DND-41 (cell line): ENCODE measurements at regions not wholly inside any gene's neighbourhood (a gene's known extent, or its start where the extent isn't known, plus 50 kb on each side); places are given as distances from the start of the nearest gene placed in this dataset.

ENCODE experiments used
- ATAC-seq: fragments of 200-7000 bp; cut with Tn5 transposase; 3 replicates; pipeline ENCODE4 v1.9.1; 2021; ENCODE audit warnings: low read depth; ENCODE audit not compliant: insufficient read depth
- DNase-seq: peaks from one replicate; pipeline ENCODE4 v3.0.0-alpha.2; 2020
- H2AFZ ChIP-seq: 2 replicates; pipeline ENCODE4 v1.6.0; 2012; ENCODE audit warnings: low read depth, low read length
- H3K27ac ChIP-seq: 2 replicates; pipeline ENCODE4 v1.5.1; 2012; ENCODE audit warnings: low read length, inconsistent platforms
- H3K27me3 ChIP-seq: fragments of 200-600 bp; sonication (generic); 2 replicates; pipeline ENCODE4 v1.6.0; 2012; ENCODE audit warnings: low read length, mild to moderate bottlenecking, inconsistent platforms; ENCODE audit not compliant: insufficient read depth, poor library complexity
- H3K36me3 ChIP-seq: 2 replicates; pipeline ENCODE4 v1.5.1; 2012; ENCODE audit warnings: low read length, inconsistent platforms; ENCODE audit not compliant: insufficient read depth
- H3K4me1 ChIP-seq: 2 replicates; pipeline ENCODE4 v1.5.1; 2012; ENCODE audit warnings: mild to moderate bottlenecking, low read length; ENCODE audit not compliant: insufficient read depth
- H3K4me2 ChIP-seq: 2 replicates; pipeline ENCODE4 v1.6.0; 2012; ENCODE audit warnings: mild to moderate bottlenecking, moderate library complexity, low read length, inconsistent platforms; ENCODE audit not compliant: insufficient read depth
- H3K4me3 ChIP-seq, 2 experiments: fragments of 200-600 bp in 1 of 2; shearing (Covaris generic) in 1 of 2; 2 replicates each; pipeline ENCODE4 v1.5.1; 2012 to 2016; ENCODE audit warnings: inconsistent platforms in 2 of 2, low read length in 2 of 2, mild to moderate bottlenecking in 2 of 2, low read depth in 1 of 2, moderate library complexity in 1 of 2
- H3K79me2 ChIP-seq: 2 replicates; pipeline ENCODE4 v1.6.0; 2012; ENCODE audit warnings: low read length, inconsistent platforms; ENCODE audit not compliant: insufficient read depth
- H3K9ac ChIP-seq: 2 replicates; pipeline ENCODE4 v1.6.0; 2012; ENCODE audit warnings: low read depth, mild to moderate bottlenecking, inconsistent platforms, low read length, moderate library complexity
- H3K9me3 ChIP-seq: 2 replicates; pipeline ENCODE4 v1.5.1; 2012; ENCODE audit warnings: low read length, moderate library complexity, mild to moderate bottlenecking, inconsistent platforms; ENCODE audit not compliant: insufficient read depth, severe bottlenecking
- H4K20me1 ChIP-seq: 2 replicates; pipeline ENCODE4 v1.6.0; 2012; ENCODE audit warnings: low read length; ENCODE audit not compliant: insufficient read depth
- EZH2 ChIP-seq: IDR thresholded peaks from 3 replicates; pipeline ENCODE4 v1.6.1; 2012; ENCODE audit warnings: borderline replicate concordance, low read depth, mild to moderate bottlenecking, moderate library complexity, low read length, inconsistent platforms; ENCODE audit not compliant: severe bottlenecking
- TF ChIP-seq, protein P1 (sequence below): IDR thresholded peaks from 2 replicates; pipeline ENCODE4 v1.5.1; 2012; ENCODE audit warnings: borderline replicate concordance, low read length, moderate library complexity, mild to moderate bottlenecking; ENCODE audit not compliant: poor library complexity, severe bottlenecking; ENCODE audit errors: extremely low read depth

DNA sequence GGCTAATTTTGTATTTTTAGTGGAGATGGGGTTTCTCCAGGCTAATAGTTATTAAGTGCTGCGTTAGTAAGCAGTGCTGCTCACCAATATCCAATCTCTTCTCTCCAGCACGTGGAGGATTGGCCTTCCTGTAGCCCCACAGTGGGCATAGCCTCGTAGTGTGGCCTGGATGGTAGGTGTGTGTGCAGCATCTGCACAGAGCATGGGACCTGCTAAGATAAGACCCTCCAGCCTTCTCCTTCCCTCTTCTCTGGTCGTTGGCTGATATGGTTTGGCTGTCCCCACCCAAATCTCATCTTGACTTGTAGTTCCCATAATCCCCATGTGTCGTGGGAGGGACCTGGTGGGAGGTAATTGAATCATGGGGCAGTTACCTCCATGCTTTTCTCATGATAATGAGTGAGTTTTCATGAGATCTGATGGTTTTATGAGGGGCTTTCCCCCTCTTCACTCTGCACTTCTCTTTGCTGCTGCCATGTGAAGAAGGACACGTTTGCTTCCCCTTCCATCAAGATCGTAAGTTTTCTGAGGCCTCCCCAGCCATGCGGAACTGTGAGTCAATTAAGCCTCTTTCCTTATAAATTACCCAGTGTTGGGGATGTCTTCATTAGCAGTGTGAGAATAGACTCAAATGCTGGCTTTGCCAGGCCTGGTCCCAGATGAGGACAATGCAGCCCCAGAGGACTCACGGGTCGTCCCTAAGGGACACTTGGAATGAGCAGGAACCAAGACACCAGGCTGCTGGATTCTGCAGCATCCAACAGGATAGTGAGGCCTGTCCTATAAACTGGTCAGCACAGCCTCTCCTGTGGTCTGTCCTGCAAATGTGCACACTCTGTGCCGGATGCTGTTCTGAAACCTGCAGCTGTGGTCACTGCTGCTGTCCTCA, 63.4 kb upstream of the AFDN start:
- ATAC-seq (no peak), DNase-seq (no peak)
- Histone ChIP-seq H3K4me3 (no peak overlapping the region), H3K4me2 (no peak overlapping the region), H3K27ac (no peak overlapping the region), H3K4me1 (no peaks in the 10 kb centered on the region), H3K79me2 (no peaks in the 10 kb centered on the region), H3K27me3 (no peaks in the 10 kb centered on the region), H2AFZ (no peak overlapping the region), H3K9ac (no peak overlapping the region), H3K36me3 (no peaks in the 10 kb centered on the region), H4K20me1 (no peaks in the 10 kb centered on the region), H3K9me3 (no peaks in the 10 kb centered on the region)
- TF ChIP-seq, protein P1, sequence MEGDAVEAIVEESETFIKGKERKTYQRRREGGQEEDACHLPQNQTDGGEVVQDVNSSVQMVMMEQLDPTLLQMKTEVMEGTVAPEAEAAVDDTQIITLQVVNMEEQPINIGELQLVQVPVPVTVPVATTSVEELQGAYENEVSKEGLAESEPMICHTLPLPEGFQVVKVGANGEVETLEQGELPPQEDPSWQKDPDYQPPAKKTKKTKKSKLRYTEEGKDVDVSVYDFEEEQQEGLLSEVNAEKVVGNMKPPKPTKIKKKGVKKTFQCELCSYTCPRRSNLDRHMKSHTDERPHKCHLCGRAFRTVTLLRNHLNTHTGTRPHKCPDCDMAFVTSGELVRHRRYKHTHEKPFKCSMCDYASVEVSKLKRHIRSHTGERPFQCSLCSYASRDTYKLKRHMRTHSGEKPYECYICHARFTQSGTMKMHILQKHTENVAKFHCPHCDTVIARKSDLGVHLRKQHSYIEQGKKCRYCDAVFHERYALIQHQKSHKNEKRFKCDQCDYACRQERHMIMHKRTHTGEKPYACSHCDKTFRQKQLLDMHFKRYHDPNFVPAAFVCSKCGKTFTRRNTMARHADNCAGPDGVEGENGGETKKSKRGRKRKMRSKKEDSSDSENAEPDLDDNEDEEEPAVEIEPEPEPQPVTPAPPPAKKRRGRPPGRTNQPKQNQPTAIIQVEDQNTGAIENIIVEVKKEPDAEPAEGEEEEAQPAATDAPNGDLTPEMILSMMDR, result no peak
- no peak for TF ChIP-seq EZH2

DNA sequence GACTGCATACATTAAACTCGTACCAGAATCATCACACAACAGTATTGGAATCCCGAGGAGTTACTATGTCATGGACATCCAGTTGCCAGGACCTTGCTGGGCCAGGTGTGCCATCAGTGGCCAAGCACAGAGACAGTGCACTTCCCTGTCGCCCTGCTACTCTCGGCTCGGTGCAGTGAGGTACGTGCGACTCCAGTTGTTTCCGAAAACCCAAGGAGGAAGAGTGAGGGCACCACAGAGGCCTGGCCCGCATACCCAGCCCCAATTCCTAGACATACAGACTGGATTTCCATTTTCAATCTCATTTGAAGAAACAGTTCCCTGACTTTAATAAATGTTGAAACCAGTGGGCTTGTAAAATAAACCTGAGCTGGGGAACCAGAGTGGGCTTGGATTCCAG, 62.5 kb upstream of the AFDN start:
- no peaks in the 10 kb centered on the region for H3K27me3 ChIP-seq
- H2AFZ ChIP-seq, result no peak overlapping the region
- no peaks in the 10 kb centered on the region for H3K36me3 ChIP-seq
- no peaks in the 10 kb centered on the region for H3K9me3 ChIP-seq
- no peak overlapping the region for H3K27ac ChIP-seq
- H3K4me2 ChIP-seq, result no peak overlapping the region
- no peak for DNase-seq
- TF ChIP-seq EZH2, result no peak
- TF ChIP-seq, protein P1, result no peak
- H3K4me1 ChIP-seq, result no peaks in the 10 kb centered on the region
- ATAC-seq, result no peak
- no peak overlapping the region for H3K4me3 ChIP-seq
- H3K9ac ChIP-seq, result no peak overlapping the region
- no peaks in the 10 kb centered on the region for H3K79me2 ChIP-seq
- H4K20me1 ChIP-seq, result no peaks in the 10 kb centered on the region

GRCh38 chr6:167764713-167765479, 61.8 kb upstream of the AFDN start:
- Histone ChIP-seq H4K20me1 (no peaks in the 10 kb centered on the region), H3K79me2 (no peaks in the 10 kb centered on the region), H3K4me1 (no peaks in the 10 kb centered on the region), H3K27me3 (no peaks in the 10 kb centered on the region), H3K9ac (no peak overlapping the region), H3K36me3 (no peaks in the 10 kb centered on the region), H2AFZ (no peak overlapping the region), H3K4me3 (no peak overlapping the region), H3K9me3 (no peaks in the 10 kb centered on the region), H3K27ac (no peak overlapping the region), H3K4me2 (no peak overlapping the region)
- TF ChIP-seq, protein P1, result no peak
- TF ChIP-seq EZH2, result no peak
- DNase-seq (no peak), ATAC-seq (no peak)
